SJCRH30 (cell line): ENCODE measurements at regions not wholly inside any gene's neighbourhood (a gene's known extent, or its start where the extent isn't known, plus 50 kb on each side); places are given as distances from the start of the nearest gene placed in this dataset.
"Not testable (repeated sequence)": the region's sequence is repeated elsewhere in the genome, so short reads cannot be mapped to it uniquely, and the experiment has no call there.

ENCODE experiments used
- DNase-seq, 2 experiments: peaks; one replicate each; pipeline ENCODE4 v3.0.0-alpha.2; 2015 to 2020
- H3K27ac ChIP-seq: fragments of 250-450 bp; sonication (Bioruptor Pico); 2 replicates; pipeline ENCODE4 v1.5.1; 2020; ENCODE audit warnings: mild to moderate bottlenecking, moderate library complexity
- H3K27me3 ChIP-seq: fragments of 250-450 bp; sonication (Bioruptor Pico); 2 replicates; pipeline ENCODE4 v1.5.1; 2020; ENCODE audit warnings: mild to moderate bottlenecking, moderate library complexity
- H3K36me3 ChIP-seq: fragments of 250-450 bp; sonication (Bioruptor Pico); 2 replicates; pipeline ENCODE4 v1.5.1; 2020; ENCODE audit warnings: mild to moderate bottlenecking, moderate library complexity
- H3K4me1 ChIP-seq: fragments of 250-450 bp; sonication (Bioruptor Pico); 2 replicates; pipeline ENCODE4 v1.5.1; 2020; ENCODE audit warnings: mild to moderate bottlenecking, moderate library complexity
- H3K4me3 ChIP-seq: fragments of 250-450 bp; sonication (Bioruptor Pico); 2 replicates; pipeline ENCODE4 v1.5.1; 2020; ENCODE audit warnings: mild to moderate bottlenecking, moderate library complexity
- H3K9me3 ChIP-seq: fragments of 250-450 bp; sonication (Bioruptor Pico); replicated peaks from 2 replicates; pipeline ENCODE4 v1.5.1; 2020; ENCODE audit warnings: mild to moderate bottlenecking, moderate library complexity

GRCh38 chr1:108314815-108315214 lies 70.9 kb upstream of the NBPF4 start:
- no peak overlapping the region for H3K4me3 ChIP-seq
- DNase-seq: no peak
- H3K4me1 ChIP-seq: peaks cover 7% of the 10 kb centered on the region; the same call in 1 of the 2 replicates
- no peaks in the 10 kb centered on the region for H3K27me3 ChIP-seq
- peaks cover 3% of the 10 kb centered on the region; the same call in 1 of the 2 replicates for H3K9me3 ChIP-seq
- H3K27ac ChIP-seq: no peak overlapping the region
- H3K36me3 ChIP-seq: no peaks in the 10 kb centered on the region

- H3K36me3 ChIP-seq: no peaks in the 10 kb centered on the region
- H3K27me3 ChIP-seq: no peaks in the 10 kb centered on the region
- peaks cover 7% of the 10 kb centered on the region; the same call in 1 of the 2 replicates for H3K4me1 ChIP-seq
- DNase-seq: peak in 1 of 2 experiments; percentile 13
- H3K27ac ChIP-seq: no peak overlapping the region
- no peaks in the 10 kb centered on the region for H3K9me3 ChIP-seq
- no peak overlapping the region for H3K4me3 ChIP-seq
Observed at GRCh38 chr1:108316545-108316944, 72.7 kb upstream of the NBPF4 start.

GRCh38 chr1:108320849-108321248 lies 77.0 kb upstream of the NBPF4 start:
- H3K4me1 ChIP-seq: no peaks in the 10 kb centered on the region
- H3K9me3 ChIP-seq: no peaks in the 10 kb centered on the region
- DNase-seq: no peak
- no peaks in the 10 kb centered on the region for H3K36me3 ChIP-seq
- H3K27me3 ChIP-seq: no peaks in the 10 kb centered on the region
- H3K4me3 ChIP-seq: no peak overlapping the region
- no peak overlapping the region for H3K27ac ChIP-seq

- H3K9me3 ChIP-seq, DNase-seq, H3K27me3 ChIP-seq, H3K36me3 ChIP-seq, H3K4me1 ChIP-seq, H3K4me3 ChIP-seq, H3K27ac ChIP-seq: not testable (repeated sequence)
Observed at GRCh38 chr1:108325338-108325737, 81.5 kb upstream of the NBPF4 start.

GRCh38 chr1:108327534-108328466 lies 83.9 kb upstream of the NBPF4 start:
- H3K27ac ChIP-seq: no peak overlapping the region
- H3K4me3 ChIP-seq: no peak overlapping the region
- H3K4me1 ChIP-seq: no peaks in the 10 kb centered on the region
- no peaks in the 10 kb centered on the region for H3K27me3 ChIP-seq
- no peaks in the 10 kb centered on the region for H3K9me3 ChIP-seq
- DNase-seq: peak in 1 of 2 experiments; percentile 18
- no peaks in the 10 kb centered on the region for H3K36me3 ChIP-seq

- H3K4me3 ChIP-seq: no peak overlapping the region
- no peaks in the 10 kb centered on the region for H3K4me1 ChIP-seq
- H3K36me3 ChIP-seq: no peaks in the 10 kb centered on the region
- no peaks in the 10 kb centered on the region for H3K27me3 ChIP-seq
- H3K27ac ChIP-seq: no peak overlapping the region
- no peaks in the 10 kb centered on the region for H3K9me3 ChIP-seq
- DNase-seq: no peak
Observed at GRCh38 chr1:108345776-108346531, 102.1 kb upstream of the NBPF4 start.

GRCh38 chr1:108357802-108358201 lies 92.3 kb upstream of the NBPF6 start:
- no peaks in the 10 kb centered on the region; the same call in 1 of the 2 replicates for H3K9me3 ChIP-seq
- H3K4me3 ChIP-seq: no peak overlapping the region
- H3K36me3 ChIP-seq: no peaks in the 10 kb centered on the region
- DNase-seq: no peak
- H3K27me3 ChIP-seq: no peaks in the 10 kb centered on the region
- no peaks in the 10 kb centered on the region for H3K4me1 ChIP-seq
- H3K27ac ChIP-seq: no peak overlapping the region

- DNase-seq, H3K4me1 ChIP-seq, H3K36me3 ChIP-seq, H3K9me3 ChIP-seq, H3K4me3 ChIP-seq, H3K27me3 ChIP-seq, H3K27ac ChIP-seq: not testable (repeated sequence)
Observed at GRCh38 chr1:108380059-108380832, 69.9 kb upstream of the NBPF6 start.
